Upper lobe of left lung (tissue), 6 donors: ENCODE measurements at regions not wholly inside any gene's neighbourhood (a gene's known extent, or its start where the extent isn't known, plus 50 kb on each side); places are given as distances from the start of the nearest gene placed in this dataset.
"Not testable (repeated sequence)": the region's sequence is repeated elsewhere in the genome, so short reads cannot be mapped to it uniquely, and the experiment has no call there.

Source experiments
- ATAC-seq, 2 donors: fragments of 200-7000 bp; cut with Tn5 transposase; one replicate each; pipeline ENCODE4 v1.9.1; 2022; ENCODE audit warnings: mild to moderate bottlenecking in 2 of 2, moderate library complexity in 2 of 2; ENCODE audit not compliant: low FRiP score in 2 of 2
- DNase-seq, 2 donors: peaks; one replicate each; pipeline ENCODE4 v3.0.0-alpha.2; 2019 to 2020
- H3K27ac ChIP-seq, 4 donors: fragments of 200-600 bp; sonication (generic); one replicate each; pipeline ENCODE4 v1.5.1; 2016 to 2019
- H3K27me3 ChIP-seq, 4 donors: fragments of 200-600 bp; sonication (generic); one replicate each; pipeline ENCODE4 v1.5.1; 2017 to 2019
- H3K36me3 ChIP-seq, 4 donors: fragments of 200-600 bp; sonication (generic); one replicate each; pipeline ENCODE4 v1.5.1; 2016 to 2019
- H3K4me1 ChIP-seq, 4 donors: fragments of 200-600 bp; sonication (generic); one replicate each; pipeline ENCODE4 v1.5.1; 2018 to 2019
- H3K4me3 ChIP-seq, 4 donors: fragments of 200-600 bp; sonication (generic); one replicate each; pipeline ENCODE4 v1.5.1; 2017 to 2019; ENCODE audit warnings: mild to moderate bottlenecking in 2 of 4, moderate library complexity in 1 of 4
- H3K9me3 ChIP-seq, 4 donors: fragments of 200-600 bp; sonication (generic); one replicate each; pipeline ENCODE4 v1.5.1; 2018 to 2019
- EP300 ChIP-seq, 4 donors: sonication (generic); formaldehyde crosslinking; IDR thresholded peaks; one replicate each; pipeline ENCODE4 v1.5.1; 2017; ENCODE audit warnings: antibody characterized with exemption in 4 of 4, control low read depth in 2 of 4
- POLR2A ChIP-seq, 4 donors: fragments of 450-650 bp; IDR thresholded peaks; one replicate each; pipeline ENCODE4 v1.5.1; 2016 to 2017; ENCODE audit warnings: antibody characterized with exemption in 4 of 4, mild to moderate bottlenecking in 2 of 4
- POLR2AphosphoS5 ChIP-seq, 2 donors: sonication (generic); formaldehyde crosslinking; IDR thresholded peaks; one replicate each; pipeline ENCODE4 v1.5.1; 2017; ENCODE audit warnings: antibody characterized with exemption in 2 of 2
- WGBS, 2 donors: methylation state at CpG; one replicate each; pipeline ENCODE4 v1.1.5; 2017 to 2018; 5-methylcytosine and 5-hydroxymethylcytosine counted together
- TF ChIP-seq, protein P1 (sequence below), 6 experiments: fragments of 450-650 bp in 4 of 6; fragments of 200-600 bp in 2 of 6; sonication (generic) in 2 of 6; IDR thresholded peaks; one replicate each; pipeline ENCODE4 v1.5.1; 2016 to 2019; ENCODE audit warnings: antibody characterized with exemption in 6 of 6
- donor health status: DM: no; HTN: no; CAD: no; lungs with moderate emphysema.
- donor health status: DM: no; HTN: yes; CAD: no; lungs with severe emphysema.

DNA sequence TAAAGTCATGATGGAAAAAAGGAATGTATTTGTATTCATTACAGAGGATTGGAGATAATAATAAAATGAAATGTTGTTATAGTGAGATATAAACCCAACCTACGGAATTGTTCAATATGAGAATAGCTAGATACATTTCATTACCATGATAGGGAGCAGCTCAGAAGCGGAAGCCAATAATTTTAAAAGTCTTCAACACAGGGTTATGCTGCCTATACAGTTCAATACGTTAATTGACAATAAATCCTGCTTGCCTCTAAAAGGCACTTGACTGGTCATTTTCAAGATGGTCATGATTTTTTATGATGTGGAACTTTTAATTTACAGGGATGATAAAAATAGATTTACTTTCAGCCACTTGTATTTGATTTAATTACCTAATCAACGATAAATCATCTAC is 506.8 kb downstream of the TMEM114 start:
- Histone ChIP-seq H3K27me3 (no peaks in the 10 kb centered on the region), H3K4me3 (no peak overlapping the region), H3K9me3 (no peaks in the 10 kb centered on the region), H3K4me1 (no peaks in the 10 kb centered on the region), H3K36me3 (no peaks in the 10 kb centered on the region), H3K27ac (no peak overlapping the region)
- 74 to 85% methylated on average over 4 of the region's 4 CpGs for WGBS, 2 donors
- ATAC-seq (no peak), DNase-seq (no peak)
- no peak for TF ChIP-seq POLR2AphosphoS5 (IDR thresholded peaks at IDR 0.05)
- TF ChIP-seq EP300 (IDR thresholded peaks at IDR 0.05): no peak
- no peak for TF ChIP-seq POLR2A (IDR thresholded peaks at IDR 0.05)
- TF ChIP-seq, protein P1, sequence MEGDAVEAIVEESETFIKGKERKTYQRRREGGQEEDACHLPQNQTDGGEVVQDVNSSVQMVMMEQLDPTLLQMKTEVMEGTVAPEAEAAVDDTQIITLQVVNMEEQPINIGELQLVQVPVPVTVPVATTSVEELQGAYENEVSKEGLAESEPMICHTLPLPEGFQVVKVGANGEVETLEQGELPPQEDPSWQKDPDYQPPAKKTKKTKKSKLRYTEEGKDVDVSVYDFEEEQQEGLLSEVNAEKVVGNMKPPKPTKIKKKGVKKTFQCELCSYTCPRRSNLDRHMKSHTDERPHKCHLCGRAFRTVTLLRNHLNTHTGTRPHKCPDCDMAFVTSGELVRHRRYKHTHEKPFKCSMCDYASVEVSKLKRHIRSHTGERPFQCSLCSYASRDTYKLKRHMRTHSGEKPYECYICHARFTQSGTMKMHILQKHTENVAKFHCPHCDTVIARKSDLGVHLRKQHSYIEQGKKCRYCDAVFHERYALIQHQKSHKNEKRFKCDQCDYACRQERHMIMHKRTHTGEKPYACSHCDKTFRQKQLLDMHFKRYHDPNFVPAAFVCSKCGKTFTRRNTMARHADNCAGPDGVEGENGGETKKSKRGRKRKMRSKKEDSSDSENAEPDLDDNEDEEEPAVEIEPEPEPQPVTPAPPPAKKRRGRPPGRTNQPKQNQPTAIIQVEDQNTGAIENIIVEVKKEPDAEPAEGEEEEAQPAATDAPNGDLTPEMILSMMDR (IDR thresholded peaks at IDR 0.05): no peak

DNA sequence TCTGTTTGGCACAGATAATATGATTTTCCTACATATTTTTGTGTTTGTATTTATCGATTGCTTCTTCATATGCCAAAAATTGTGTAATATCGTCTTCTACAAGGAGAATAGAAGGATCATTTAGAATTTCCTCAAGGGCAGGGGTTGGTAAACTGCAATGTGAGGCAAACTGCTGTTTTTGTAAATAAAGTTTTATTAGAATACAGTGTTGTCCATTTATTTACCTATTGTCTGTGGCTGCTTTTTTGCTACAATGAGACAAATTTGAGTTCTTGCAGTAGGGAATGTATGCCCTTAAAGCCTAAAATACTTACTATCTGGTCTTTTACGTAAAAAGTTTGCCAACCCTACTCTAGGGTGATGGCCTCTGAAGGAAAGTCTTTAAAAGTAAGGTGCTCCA is 509.5 kb downstream of the TMEM114 start:
- H3K27me3 ChIP-seq: no peaks in the 10 kb centered on the region
- ATAC-seq (no peak), DNase-seq (no peak)
- no peak for TF ChIP-seq EP300 (IDR thresholded peaks at IDR 0.05)
- TF ChIP-seq POLR2A (IDR thresholded peaks at IDR 0.05): no peak
- TF ChIP-seq, protein P1 (IDR thresholded peaks at IDR 0.05): no peak
- no peak for TF ChIP-seq POLR2AphosphoS5 (IDR thresholded peaks at IDR 0.05)
- no peak overlapping the region for H3K4me3 ChIP-seq
- H3K27ac ChIP-seq: no peak overlapping the region
- no peaks in the 10 kb centered on the region for H3K9me3 ChIP-seq
- WGBS, 2 donors: 80 to 81% methylated on average over 3 of the region's 3 CpGs
- H3K4me1 ChIP-seq: no peaks in the 10 kb centered on the region
- no peaks in the 10 kb centered on the region for H3K36me3 ChIP-seq

DNA sequence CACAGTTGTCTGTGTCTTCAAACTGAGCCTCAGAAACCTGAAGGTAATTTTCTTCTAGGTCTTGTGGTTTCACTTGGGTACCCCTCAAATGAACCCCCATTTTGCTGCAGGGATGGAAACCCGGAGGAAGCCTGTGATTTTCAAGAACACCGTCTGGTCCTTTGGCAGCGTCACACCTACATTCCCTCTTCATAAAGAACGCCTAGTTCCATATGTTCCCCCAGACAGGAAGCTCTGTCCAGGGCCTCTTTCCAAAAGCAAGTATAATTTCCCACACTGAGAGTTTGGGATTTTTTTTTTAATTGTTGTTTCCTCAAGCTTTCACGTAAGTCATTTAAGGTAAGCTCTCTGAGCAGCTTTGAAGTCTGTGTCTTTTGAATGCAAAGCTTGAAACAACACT is 515.0 kb downstream of the TMEM114 start:
- H3K4me1 ChIP-seq: no peaks in the 10 kb centered on the region
- no peaks in the 10 kb centered on the region for H3K36me3 ChIP-seq
- no peak overlapping the region for H3K4me3 ChIP-seq
- TF ChIP-seq, protein P1 (IDR thresholded peaks at IDR 0.05): no peak
- TF ChIP-seq POLR2AphosphoS5 (IDR thresholded peaks at IDR 0.05) (no peak), EP300 (IDR thresholded peaks at IDR 0.05) (no peak), POLR2A (IDR thresholded peaks at IDR 0.05) (no peak)
- ATAC-seq (no peak), DNase-seq (no peak)
- no peak overlapping the region for H3K27ac ChIP-seq
- 83 to 91% methylated on average over 5 of the region's 5 CpGs for WGBS, 2 donors
- no peaks in the 10 kb centered on the region for H3K9me3 ChIP-seq
- H3K27me3 ChIP-seq: no peaks in the 10 kb centered on the region

DNA sequence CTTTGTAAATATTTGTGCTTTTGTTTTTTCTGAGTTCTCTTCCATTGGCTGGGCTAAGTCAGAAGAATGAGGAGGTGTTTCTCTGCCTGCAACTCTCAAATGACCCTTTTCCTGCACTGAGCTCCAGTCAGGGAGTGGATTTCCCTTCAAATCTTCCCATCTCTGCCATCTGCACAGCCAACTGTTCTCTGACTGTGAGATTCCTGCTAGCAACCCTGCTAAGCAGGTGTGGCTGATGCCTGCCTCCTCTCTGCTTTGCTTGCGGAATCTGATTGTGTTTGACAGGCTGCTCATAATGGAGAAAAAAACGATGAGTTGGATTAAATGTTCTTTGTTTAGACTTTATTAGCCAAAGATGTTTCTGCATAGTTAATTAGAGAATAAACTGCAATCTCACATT is 519.8 kb downstream of the TMEM114 start:
- Histone ChIP-seq H3K4me1 (no peaks in the 10 kb centered on the region), H3K36me3 (no peaks in the 10 kb centered on the region), H3K27me3 (no peaks in the 10 kb centered on the region), H3K9me3 (peaks cover 0 to 15% (median 8%) of the 10 kb centered on the region in 4 donors), H3K4me3 (no peak overlapping the region), H3K27ac (no peak overlapping the region)
- 39 to 65% methylated on average over 2 of the region's 2 CpGs for WGBS, 2 donors
- TF ChIP-seq EP300 (IDR thresholded peaks at IDR 0.05): no peak
- TF ChIP-seq, protein P1 (IDR thresholded peaks at IDR 0.05): no peak
- DNase-seq: no peak
- no peak for ATAC-seq

DNA sequence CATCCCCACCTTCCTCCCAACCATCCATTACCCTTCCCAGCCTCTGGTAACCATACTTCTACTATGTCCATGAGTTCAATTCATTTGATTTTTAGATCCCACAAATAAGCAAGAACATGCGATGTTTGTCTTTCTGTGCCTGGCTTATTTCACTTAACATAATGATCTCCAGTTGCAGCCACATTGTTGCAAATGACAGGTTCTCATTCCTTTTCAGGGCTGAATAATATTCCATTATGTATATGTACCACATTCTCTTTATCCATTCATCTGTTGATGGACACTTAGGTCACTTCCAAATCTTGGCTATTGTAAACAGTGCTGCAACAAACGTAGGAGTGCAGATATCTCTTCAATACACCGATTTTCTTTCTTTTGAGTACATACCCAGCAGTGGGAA is 522.1 kb downstream of the TMEM114 start:
- not testable (repeated sequence) for H3K27me3 ChIP-seq, H3K4me1 ChIP-seq, H3K36me3 ChIP-seq, H3K27ac ChIP-seq, ATAC-seq, H3K4me3 ChIP-seq, DNase-seq
- 90 to 92% methylated on average over 3 of the region's 3 CpGs for WGBS, 2 donors
- H3K9me3 ChIP-seq: peaks cover 0 to 23% (median 10%) of the 10 kb centered on the region in 4 donors
